BE2C (cell line): ENCODE measurements at regions not wholly inside any gene's neighbourhood (a gene's known extent, or its start where the extent isn't known, plus 50 kb on each side); places are given as distances from the start of the nearest gene placed in this dataset.

Experiments
- DNase-seq: peaks from one replicate; pipeline ENCODE4 v3.0.0-alpha.2; 2020
- H3K27me3 ChIP-seq: fragments of 250-450 bp; sonication (Bioruptor Pico); 2 replicates; pipeline ENCODE4 v1.5.1; 2020; ENCODE audit warnings: mild to moderate bottlenecking
- H3K36me3 ChIP-seq: fragments of 250-450 bp; sonication (Bioruptor Pico); 2 replicates; pipeline ENCODE4 v1.5.1; 2020; ENCODE audit warnings: mild to moderate bottlenecking
- H3K4me1 ChIP-seq: fragments of 250-450 bp; sonication (Bioruptor Pico); 2 replicates; pipeline ENCODE4 v1.5.1; 2020
- H3K4me3 ChIP-seq: 2 replicates; pipeline ENCODE4 v1.5.1; 2011; ENCODE audit warnings: low read depth, low read length
- H3K9me3 ChIP-seq: fragments of 250-450 bp; sonication (Bioruptor Pico); 2 replicates; pipeline ENCODE4 v1.5.1; 2020
- CTCF ChIP-seq: IDR thresholded peaks from 2 replicates; pipeline ENCODE4 v1.5.1; 2012; ENCODE audit warnings: mild to moderate bottlenecking, low read depth, low read length

- Histone ChIP-seq H3K27me3 (no peaks in the 10 kb centered on the region), H3K4me3 (no peak overlapping the region), H3K4me1 (no peaks in the 10 kb centered on the region), H3K36me3 (no peaks in the 10 kb centered on the region), H3K9me3 (no peaks in the 10 kb centered on the region)
- no peak for DNase-seq
- no peak for TF ChIP-seq CTCF
Measured at GRCh38 chr11:93082900-93083299, 113.4 kb downstream of the MTNR1B start.

DNA sequence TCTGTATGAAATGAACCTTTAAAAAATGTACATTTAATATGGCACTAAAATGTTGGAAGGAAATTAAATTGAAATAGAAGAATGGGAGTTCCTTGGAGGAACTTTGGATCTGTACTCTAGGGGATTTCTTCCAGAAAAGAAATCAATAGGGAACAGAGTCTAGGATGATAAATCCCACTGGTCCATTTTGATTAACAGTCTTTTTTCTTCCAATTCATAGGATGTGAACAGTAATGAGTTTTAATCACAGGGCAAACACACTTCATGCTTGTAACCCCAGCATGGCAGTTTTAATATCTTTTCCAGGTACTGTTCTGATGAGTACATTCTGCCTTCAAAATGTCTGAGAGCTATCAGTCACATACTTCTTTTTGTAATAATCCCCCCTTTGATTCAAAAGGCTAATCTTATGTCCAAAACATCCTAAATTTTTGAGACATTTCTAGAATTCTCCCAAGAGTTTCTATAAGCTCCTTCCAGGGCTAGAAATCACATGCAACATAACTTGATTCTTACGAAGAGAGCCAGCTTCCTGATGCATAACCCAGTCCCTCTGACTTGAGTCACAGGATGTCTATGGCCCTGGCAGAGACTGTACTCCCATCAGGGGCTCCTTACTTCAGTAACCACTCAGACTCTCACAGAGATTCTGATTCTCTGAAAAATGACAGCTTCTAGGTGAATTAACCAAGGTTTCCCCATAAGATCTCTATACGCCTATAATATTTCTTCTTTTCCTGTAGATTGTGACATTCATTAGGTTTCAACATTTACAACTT is 112.9 kb downstream of the SLC36A4 start:
- no peak for TF ChIP-seq CTCF
- H3K4me1 ChIP-seq, result no peaks in the 10 kb centered on the region
- no peak for DNase-seq

GRCh38 chr11:93089474-93090102 is 108.2 kb downstream of the SLC36A4 start:
- no peaks in the 10 kb centered on the region for H3K9me3 ChIP-seq
- no peaks in the 10 kb centered on the region for H3K4me1 ChIP-seq
- H3K27me3 ChIP-seq, result no peaks in the 10 kb centered on the region
- peak; percentile 14 for DNase-seq
- H3K36me3 ChIP-seq, result no peaks in the 10 kb centered on the region
- TF ChIP-seq CTCF, result peak; percentile 81
- no peak overlapping the region for H3K4me3 ChIP-seq

More for the DNA sequence above, 112.9 kb downstream of the SLC36A4 start:
- Histone ChIP-seq H3K9me3 (no peaks in the 10 kb centered on the region), H3K27me3 (no peaks in the 10 kb centered on the region), H3K36me3 (no peaks in the 10 kb centered on the region), H3K4me3 (no peak overlapping the region)
